OCI-LY7 (cell line): ENCODE measurements at regions not wholly inside any gene's neighbourhood (a gene's known extent, or its start where the extent isn't known, plus 50 kb on each side); places are given as distances from the start of the nearest gene placed in this dataset.

Experiments
- EZH2phosphoT487 ChIP-seq: fragments of 200-600 bp; sonication (generic); IDR thresholded peaks from 2 replicates; pipeline ENCODE4 v1.6.1; 2018; ENCODE audit warnings: low read depth, borderline replicate concordance, mild to moderate bottlenecking, mixed run types, antibody characterized with exemption, low read length, moderate library complexity, mixed read lengths
- TF ChIP-seq, protein P1 (sequence below): fragments of 200-600 bp; sonication (generic); conservative IDR thresholded peaks from 2 replicates; pipeline ENCODE4 v1.5.1; 2014; ENCODE audit warnings: mild to moderate bottlenecking, antibody characterized with exemption, low read length, moderate library complexity, mixed read lengths

DNA sequence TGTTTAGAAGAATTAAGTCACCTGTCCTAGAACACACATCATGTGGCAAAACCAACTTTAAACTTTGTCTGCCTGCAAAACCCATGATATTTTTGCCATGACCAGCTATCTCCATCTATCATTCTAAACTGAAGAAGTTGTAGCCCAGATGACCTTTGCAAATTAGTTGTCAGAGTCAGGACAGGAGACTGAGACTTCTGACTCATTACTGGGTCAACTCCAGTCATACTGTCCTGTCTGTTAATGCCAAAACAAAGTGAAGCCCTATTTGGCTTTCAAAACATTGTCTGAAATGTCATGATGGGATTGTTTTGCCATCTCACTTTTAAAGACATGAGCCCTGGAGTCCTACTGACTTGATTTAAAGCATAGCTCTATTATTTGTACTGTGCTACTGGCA lies 365.7 kb upstream of the CPEB2 start:
- TF ChIP-seq, protein P1, sequence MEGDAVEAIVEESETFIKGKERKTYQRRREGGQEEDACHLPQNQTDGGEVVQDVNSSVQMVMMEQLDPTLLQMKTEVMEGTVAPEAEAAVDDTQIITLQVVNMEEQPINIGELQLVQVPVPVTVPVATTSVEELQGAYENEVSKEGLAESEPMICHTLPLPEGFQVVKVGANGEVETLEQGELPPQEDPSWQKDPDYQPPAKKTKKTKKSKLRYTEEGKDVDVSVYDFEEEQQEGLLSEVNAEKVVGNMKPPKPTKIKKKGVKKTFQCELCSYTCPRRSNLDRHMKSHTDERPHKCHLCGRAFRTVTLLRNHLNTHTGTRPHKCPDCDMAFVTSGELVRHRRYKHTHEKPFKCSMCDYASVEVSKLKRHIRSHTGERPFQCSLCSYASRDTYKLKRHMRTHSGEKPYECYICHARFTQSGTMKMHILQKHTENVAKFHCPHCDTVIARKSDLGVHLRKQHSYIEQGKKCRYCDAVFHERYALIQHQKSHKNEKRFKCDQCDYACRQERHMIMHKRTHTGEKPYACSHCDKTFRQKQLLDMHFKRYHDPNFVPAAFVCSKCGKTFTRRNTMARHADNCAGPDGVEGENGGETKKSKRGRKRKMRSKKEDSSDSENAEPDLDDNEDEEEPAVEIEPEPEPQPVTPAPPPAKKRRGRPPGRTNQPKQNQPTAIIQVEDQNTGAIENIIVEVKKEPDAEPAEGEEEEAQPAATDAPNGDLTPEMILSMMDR: no peak
- no peak for TF ChIP-seq EZH2phosphoT487
